GM23338 (cell line): ENCODE measurements at regions not wholly inside any gene's neighbourhood (a gene's known extent, or its start where the extent isn't known, plus 50 kb on each side); places are given as distances from the start of the nearest gene placed in this dataset.
A peak's percentile ranks its signal among the peaks of the same experiment; 100 is the strongest.

Experiments used
- ATAC-seq: fragments of 200-7000 bp; cut with Tn5 transposase; 3 replicates; pipeline ENCODE4 v1.9.1; 2020
- DNase-seq: peaks from one replicate; pipeline ENCODE4 v3.0.0-alpha.2; 2015; ENCODE audit warnings: low spot score
- H2AFZ ChIP-seq: fragments of 200-600 bp; sonication (generic); 2 replicates; pipeline ENCODE4 v1.8.0; 2016; ENCODE audit warnings: antibody characterized with exemption, mild to moderate bottlenecking, moderate library complexity
- H3F3A ChIP-seq: fragments of 200-600 bp; sonication (generic); replicated peaks from 2 replicates; pipeline ENCODE4 v1.8.0; 2017; ENCODE audit warnings: antibody characterized with exemption, mixed run types, low read depth
- H3K27ac ChIP-seq: fragments of 200-600 bp; sonication (generic); 2 replicates; pipeline ENCODE4 v1.6.1; 2016; ENCODE audit warnings: low read depth
- H3K27me3 ChIP-seq: fragments of 200-600 bp; sonication (generic); 2 replicates; pipeline ENCODE4 v1.8.0; 2016; ENCODE audit warnings: mild to moderate bottlenecking, mixed run types, moderate library complexity; ENCODE audit not compliant: insufficient read depth
- H3K36me3 ChIP-seq: fragments of 200-600 bp; sonication (generic); 2 replicates; pipeline ENCODE4 v1.8.0; 2016; ENCODE audit warnings: mild to moderate bottlenecking; ENCODE audit not compliant: insufficient read depth
- H3K4me1 ChIP-seq: fragments of 200-600 bp; sonication (generic); 2 replicates; pipeline ENCODE4 v1.8.0; 2016; ENCODE audit warnings: mild to moderate bottlenecking, moderate library complexity; ENCODE audit not compliant: insufficient read depth
- H3K4me2 ChIP-seq: fragments of 200-600 bp; sonication (generic); 2 replicates; pipeline ENCODE4 v1.7.1; 2017; ENCODE audit warnings: mixed run types
- H3K4me3 ChIP-seq: fragments of 200-600 bp; sonication (generic); 2 replicates; pipeline ENCODE4 v1.6.1; 2016; ENCODE audit warnings: mixed run types
- H3K79me2 ChIP-seq: fragments of 200-600 bp; sonication (generic); replicated peaks from 2 replicates; pipeline ENCODE4 v1.8.0; 2017; ENCODE audit warnings: mild to moderate bottlenecking; ENCODE audit not compliant: insufficient read depth
- H3K9me2 ChIP-seq: fragments of 200-600 bp; sonication (generic); 2 replicates; pipeline ENCODE4 v1.8.0; 2017; ENCODE audit not compliant: insufficient read depth
- H4K20me1 ChIP-seq: fragments of 200-600 bp; sonication (generic); replicated peaks from 2 replicates; pipeline ENCODE4 v1.8.0; 2017; ENCODE audit warnings: mild to moderate bottlenecking; ENCODE audit not compliant: insufficient read depth
- H3K27ac Mint-ChIP-seq: 2 replicates; pipeline ENCODE4 v1.8.0; 2020; ENCODE audit warnings: inconsistent platforms, mild to moderate bottlenecking, moderate library complexity, mixed read lengths
- H3K27me3 Mint-ChIP-seq: 3 replicates; pipeline ENCODE4 v1.8.0; 2022; ENCODE audit warnings: low read depth, mild to moderate bottlenecking, moderate library complexity, mixed read lengths, inconsistent platforms; ENCODE audit not compliant: insufficient read depth, poor library complexity
- H3K36me3 Mint-ChIP-seq: 3 replicates; pipeline ENCODE4 v1.8.0; 2021; ENCODE audit warnings: low read depth, mild to moderate bottlenecking, inconsistent platforms, moderate library complexity, mixed read lengths
- H3K4me1 Mint-ChIP-seq: 3 replicates; pipeline ENCODE4 v1.8.0; 2020; ENCODE audit warnings: mild to moderate bottlenecking, inconsistent platforms, mixed read lengths
- H3K4me3 Mint-ChIP-seq: 3 replicates; pipeline ENCODE4 v1.8.0; 2021; ENCODE audit warnings: moderate library complexity, mild to moderate bottlenecking, inconsistent platforms, mixed read lengths
- H3K9me3 Mint-ChIP-seq: 3 replicates; pipeline ENCODE4 v1.8.0; 2020; ENCODE audit warnings: moderate library complexity, mild to moderate bottlenecking, inconsistent platforms, mixed read lengths
- CREB1 ChIP-seq: fragments of 250-450 bp; sonication (Bioruptor Pico); IDR thresholded peaks from 2 replicates; pipeline ENCODE4 v1.5.0; 2020; ENCODE audit warnings: low read depth, mild to moderate bottlenecking, moderate library complexity
- CTCF ChIP-seq, 2 experiments: fragments of 200-600 bp in 1 of 2; sonication (generic) in 1 of 2; conservative IDR thresholded peaks; 2 replicates each; pipeline versions ENCODE4 v1.5.1 to v1.6.1; 2016 to 2017; ENCODE audit warnings: antibody characterized with exemption in 2 of 2, low read depth in 2 of 2, mild to moderate bottlenecking in 2 of 2, moderate library complexity in 1 of 2
- EZH2 ChIP-seq: fragments of 200-600 bp; sonication (generic); IDR thresholded peaks from one replicate; pipeline ENCODE4 v1.8.0; 2017; ENCODE audit warnings: antibody characterized with exemption, mild to moderate bottlenecking, low read depth; ENCODE audit not compliant: unreplicated experiment
- EZH2phosphoT487 ChIP-seq: fragments of 200-600 bp; sonication (generic); IDR thresholded peaks from one replicate; pipeline ENCODE4 v1.8.1; 2018; ENCODE audit warnings: antibody characterized with exemption; ENCODE audit not compliant: unreplicated experiment
- JUNB ChIP-seq: IDR thresholded peaks from one replicate; pipeline ENCODE4 v1.6.1; 2016; ENCODE audit warnings: antibody characterized with exemption; ENCODE audit not compliant: unreplicated experiment
- NANOG ChIP-seq: IDR thresholded peaks from 2 replicates; pipeline ENCODE4 v1.6.1; 2016; ENCODE audit warnings: antibody characterized with exemption, borderline replicate concordance
- REST ChIP-seq: IDR thresholded peaks from one replicate; pipeline ENCODE4 v1.6.1; 2018; ENCODE audit warnings: antibody characterized with exemption; ENCODE audit not compliant: unreplicated experiment
- STAT1 ChIP-seq: IDR thresholded peaks from one replicate; pipeline ENCODE4 v1.6.1; 2016; ENCODE audit warnings: antibody characterized with exemption; ENCODE audit not compliant: unreplicated experiment
- ZNF331 ChIP-seq: fragments of 250-450 bp; sonication (Bioruptor Pico); IDR thresholded peaks from 2 replicates; pipeline ENCODE4 v1.5.0; 2020; ENCODE audit warnings: low read depth, mild to moderate bottlenecking, moderate library complexity
- TF ChIP-seq, protein P1 (sequence below): fragments of 250-450 bp; sonication (Bioruptor Pico); IDR thresholded peaks from 2 replicates; pipeline ENCODE4 v1.5.0; 2020; ENCODE audit warnings: mild to moderate bottlenecking, moderate library complexity

DNA sequence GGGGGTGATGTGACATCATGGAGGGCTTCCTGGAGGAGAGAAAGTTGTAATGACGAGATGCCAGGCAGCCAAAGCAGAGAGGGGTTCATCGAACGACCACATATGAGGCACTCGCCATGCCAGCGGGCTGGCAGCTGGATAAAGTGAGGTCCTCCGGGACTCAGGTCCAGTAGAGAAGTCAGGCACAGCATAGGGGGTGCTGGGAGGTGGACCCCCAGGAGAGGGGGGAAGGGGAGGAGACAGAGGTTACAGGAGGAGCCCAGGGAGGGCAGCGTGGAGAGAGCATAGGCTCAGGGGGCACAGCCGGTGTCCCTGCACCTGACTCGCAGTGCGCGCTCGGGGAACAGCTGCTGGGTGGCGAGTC, 174.7 kb downstream of the BMP7 start (continued):
- no peak for TF ChIP-seq CTCF (conservative IDR thresholded peaks at IDR 0.05; ENCODE audit: low read depth in 2 of 2)
- TF ChIP-seq CREB1 (CRISPR knock-in tag): no peak

DNA sequence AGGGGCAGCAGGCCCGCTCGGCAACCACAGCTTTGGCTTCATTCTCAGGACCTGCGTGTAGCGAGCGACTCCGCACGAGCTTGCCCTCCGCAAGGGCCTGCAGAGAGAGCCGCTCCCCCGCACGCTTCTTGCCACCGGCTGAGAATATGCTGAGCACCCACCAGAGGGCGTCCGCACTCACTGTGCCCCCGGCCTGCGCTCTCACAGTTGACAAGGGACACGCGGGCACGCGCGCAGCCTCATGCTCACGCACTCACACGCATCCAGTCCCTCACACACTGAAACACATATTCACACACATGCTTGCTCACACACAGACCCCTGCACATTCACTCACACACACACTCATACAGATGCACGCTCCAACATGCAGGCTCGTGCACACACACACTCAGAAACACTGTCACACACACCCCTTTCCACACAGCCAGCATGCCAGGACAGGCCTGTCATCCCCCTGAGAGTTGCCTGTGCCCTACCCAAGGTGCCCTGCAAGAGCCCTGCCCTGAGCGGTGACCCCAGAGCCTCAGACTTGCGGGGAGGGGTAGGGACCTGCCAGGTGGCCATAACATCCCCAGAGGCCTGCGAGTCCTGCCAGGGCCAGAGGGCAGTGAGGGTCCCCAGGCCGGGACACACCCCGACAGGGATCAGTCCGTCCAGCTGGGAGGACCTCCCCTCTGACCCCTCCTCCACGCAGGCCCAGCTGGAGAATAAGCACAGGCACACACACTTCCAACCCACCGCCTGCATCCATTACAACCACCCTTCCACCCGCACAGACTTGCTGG, 174.1 kb downstream of the BMP7 start:
- Histone ChIP-seq H3K27ac (no peak overlapping the region), H2AFZ (peak overlapping the region; percentile 78), H3F3A (no peaks in the 10 kb centered on the region), H3K9me2 (no peaks in the 10 kb centered on the region), H3K27me3 (peaks cover 8% of the 10 kb centered on the region; the same call in 1 of the 2 replicates), H3K4me2 (peak overlapping the region; percentile 72; the same call in 1 of the 2 replicates), H3K36me3 (no peaks in the 10 kb centered on the region), H4K20me1 (no peaks in the 10 kb centered on the region), H3K4me3 (peak overlapping the region; percentile 44; the same call in 1 of the 2 replicates), H3K79me2 (no peaks in the 10 kb centered on the region), H3K4me1 (no peaks in the 10 kb centered on the region)
- Mint-ChIP-seq H3K4me3 (peak overlapping the region; percentile 0; the same call in 1 of the 3 replicates), H3K36me3 (no peaks in the 10 kb centered on the region), H3K4me1 (peaks cover 8% of the 10 kb centered on the region; the same call in 2 of the 3 replicates), H3K9me3 (no peaks in the 10 kb centered on the region; the same call in 2 of the 3 replicates), H3K27ac (no peak overlapping the region), H3K27me3 (peaks cover 20% of the 10 kb centered on the region)
- ATAC-seq (peak; percentile 75), DNase-seq (peak; percentile 88)
- TF ChIP-seq CTCF (conservative IDR thresholded peaks at IDR 0.05; ENCODE audit: low read depth in 2 of 2) (peak; percentile 69 to 93), STAT1 (no peak), JUNB (no peak), EZH2 (no peak), NANOG (no peak), ZNF331 (CRISPR knock-in tag) (no peak), EZH2phosphoT487 (no peak), REST (no peak)
- TF ChIP-seq, protein P1, sequence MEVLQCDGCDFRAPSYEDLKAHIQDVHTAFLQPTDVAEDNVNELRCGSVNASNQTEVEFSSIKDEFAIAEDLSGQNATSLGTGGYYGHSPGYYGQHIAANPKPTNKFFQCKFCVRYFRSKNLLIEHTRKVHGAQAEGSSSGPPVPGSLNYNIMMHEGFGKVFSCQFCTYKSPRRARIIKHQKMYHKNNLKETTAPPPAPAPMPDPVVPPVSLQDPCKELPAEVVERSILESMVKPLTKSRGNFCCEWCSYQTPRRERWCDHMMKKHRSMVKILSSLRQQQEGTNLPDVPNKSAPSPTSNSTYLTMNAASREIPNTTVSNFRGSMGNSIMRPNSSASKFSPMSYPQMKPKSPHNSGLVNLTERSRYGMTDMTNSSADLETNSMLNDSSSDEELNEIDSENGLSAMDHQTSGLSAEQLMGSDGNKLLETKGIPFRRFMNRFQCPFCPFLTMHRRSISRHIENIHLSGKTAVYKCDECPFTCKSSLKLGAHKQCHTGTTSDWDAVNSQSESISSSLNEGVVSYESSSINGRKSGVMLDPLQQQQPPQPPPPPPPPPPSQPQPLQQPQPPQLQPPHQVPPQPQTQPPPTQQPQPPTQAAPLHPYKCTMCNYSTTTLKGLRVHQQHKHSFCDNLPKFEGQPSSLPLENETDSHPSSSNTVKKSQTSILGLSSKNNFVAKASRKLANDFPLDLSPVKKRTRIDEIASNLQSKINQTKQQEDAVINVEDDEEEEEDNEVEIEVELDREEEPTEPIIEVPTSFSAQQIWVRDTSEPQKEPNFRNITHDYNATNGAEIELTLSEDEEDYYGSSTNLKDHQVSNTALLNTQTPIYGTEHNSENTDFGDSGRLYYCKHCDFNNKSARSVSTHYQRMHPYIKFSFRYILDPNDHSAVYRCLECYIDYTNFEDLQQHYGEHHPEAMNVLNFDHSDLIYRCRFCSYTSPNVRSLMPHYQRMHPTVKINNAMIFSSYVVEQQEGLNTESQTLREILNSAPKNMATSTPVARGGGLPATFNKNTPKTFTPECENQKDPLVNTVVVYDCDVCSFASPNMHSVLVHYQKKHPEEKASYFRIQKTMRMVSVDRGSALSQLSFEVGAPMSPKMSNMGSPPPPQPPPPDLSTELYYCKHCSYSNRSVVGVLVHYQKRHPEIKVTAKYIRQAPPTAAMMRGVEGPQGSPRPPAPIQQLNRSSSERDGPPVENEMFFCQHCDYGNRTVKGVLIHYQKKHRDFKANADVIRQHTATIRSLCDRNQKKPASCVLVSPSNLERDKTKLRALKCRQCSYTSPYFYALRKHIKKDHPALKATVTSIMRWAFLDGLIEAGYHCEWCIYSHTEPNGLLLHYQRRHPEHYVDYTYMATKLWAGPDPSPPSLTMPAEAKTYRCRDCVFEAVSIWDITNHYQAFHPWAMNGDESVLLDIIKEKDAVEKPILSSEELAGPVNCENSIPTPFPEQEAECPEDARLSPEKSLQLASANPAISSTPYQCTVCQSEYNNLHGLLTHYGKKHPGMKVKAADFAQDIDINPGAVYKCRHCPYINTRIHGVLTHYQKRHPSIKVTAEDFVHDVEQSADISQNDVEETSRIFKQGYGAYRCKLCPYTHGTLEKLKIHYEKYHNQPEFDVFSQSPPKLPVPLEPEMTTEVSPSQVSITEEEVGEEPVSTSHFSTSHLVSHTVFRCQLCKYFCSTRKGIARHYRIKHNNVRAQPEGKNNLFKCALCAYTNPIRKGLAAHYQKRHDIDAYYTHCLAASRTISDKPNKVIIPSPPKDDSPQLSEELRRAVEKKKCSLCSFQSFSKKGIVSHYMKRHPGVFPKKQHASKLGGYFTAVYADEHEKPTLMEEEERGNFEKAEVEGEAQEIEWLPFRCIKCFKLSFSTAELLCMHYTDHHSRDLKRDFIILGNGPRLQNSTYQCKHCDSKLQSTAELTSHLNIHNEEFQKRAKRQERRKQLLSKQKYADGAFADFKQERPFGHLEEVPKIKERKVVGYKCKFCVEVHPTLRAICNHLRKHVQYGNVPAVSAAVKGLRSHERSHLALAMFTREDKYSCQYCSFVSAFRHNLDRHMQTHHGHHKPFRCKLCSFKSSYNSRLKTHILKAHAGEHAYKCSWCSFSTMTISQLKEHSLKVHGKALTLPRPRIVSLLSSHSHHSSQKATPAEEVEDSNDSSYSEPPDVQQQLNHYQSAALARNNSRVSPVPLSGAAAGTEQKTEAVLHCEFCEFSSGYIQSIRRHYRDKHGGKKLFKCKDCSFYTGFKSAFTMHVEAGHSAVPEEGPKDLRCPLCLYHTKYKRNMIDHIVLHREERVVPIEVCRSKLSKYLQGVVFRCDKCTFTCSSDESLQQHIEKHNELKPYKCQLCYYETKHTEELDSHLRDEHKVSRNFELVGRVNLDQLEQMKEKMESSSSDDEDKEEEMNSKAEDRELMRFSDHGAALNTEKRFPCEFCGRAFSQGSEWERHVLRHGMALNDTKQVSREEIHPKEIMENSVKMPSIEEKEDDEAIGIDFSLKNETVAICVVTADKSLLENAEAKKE (CRISPR knock-in tag): no peak
